ENCODE measurements at regions not wholly inside any gene's neighbourhood (a gene's known extent, or its start where the extent isn't known, plus 50 kb on each side); places are given as distances from the start of the nearest gene placed in this dataset.

- TF ChIP-seq SUZ12 (IDR thresholded peaks at IDR 0.05), result no peak
- no peak for TF ChIP-seq ARNT (IDR thresholded peaks at IDR 0.05)
- no peak for TF ChIP-seq PKNOX1 (IDR thresholded peaks at IDR 0.05)
- TF ChIP-seq SP1 (IDR thresholded peaks at IDR 0.05), result no peak
- TF ChIP-seq LEF1 (IDR thresholded peaks at IDR 0.05; ENCODE audit: borderline replicate concordance), result no peak
- no peak for TF ChIP-seq FOXK2 (IDR thresholded peaks at IDR 0.05)
- CTCF ChIA-PET, result no interaction called here
- no peak for DNase-seq (ENCODE audit: extremely low spot score)
- POLR2A ChIA-PET, result no interaction called here
Observed at GRCh38 chr1:172894349-172895049, 156.2 kb downstream of the TNFSF18 start.

- CTCF ChIA-PET, result no interaction called here
- no peak for DNase-seq (ENCODE audit: extremely low spot score)
- TF ChIP-seq CTBP1 (IDR thresholded peaks at IDR 0.05; ENCODE audit: borderline replicate concordance), result no peak
- no peak for TF ChIP-seq PKNOX1 (IDR thresholded peaks at IDR 0.05)
- TF ChIP-seq TARDBP (IDR thresholded peaks at IDR 0.05), result no peak
- no peak for TF ChIP-seq SUZ12 (IDR thresholded peaks at IDR 0.05)
- POLR2A ChIA-PET, result no interaction called here
Observed at GRCh38 chr1:172895050-172895460, 155.7 kb downstream of the TNFSF18 start.

GRCh38 chr1:172895761-172896160 is 155.0 kb downstream of the TNFSF18 start:
- no peak for DNase-seq (ENCODE audit: extremely low spot score)
- TF ChIP-seq ZNF384 (IDR thresholded peaks at IDR 0.05) (no peak), CTBP1 (IDR thresholded peaks at IDR 0.05; ENCODE audit: borderline replicate concordance) (no peak), FOXK2 (IDR thresholded peaks at IDR 0.05) (no peak), TARDBP (IDR thresholded peaks at IDR 0.05) (no peak), NFRKB (IDR thresholded peaks at IDR 0.05) (no peak)
- CTCF ChIA-PET, result no interaction called here
- POLR2A ChIA-PET, result no interaction called here

GRCh38 chr1:172897738-172898137 is 153.0 kb downstream of the TNFSF18 start:
- POLR2A ChIA-PET, result no interaction called here
- TF ChIP-seq ARNT (IDR thresholded peaks at IDR 0.05), result no peak
- no peak for TF ChIP-seq CTBP1 (IDR thresholded peaks at IDR 0.05; ENCODE audit: borderline replicate concordance)
- TF ChIP-seq FOXM1 (IDR thresholded peaks at IDR 0.05; ENCODE audit: borderline replicate concordance), result no peak
- no peak for TF ChIP-seq TARDBP (IDR thresholded peaks at IDR 0.05)
- TF ChIP-seq LEF1 (IDR thresholded peaks at IDR 0.05; ENCODE audit: borderline replicate concordance), result no peak
- TF ChIP-seq SP1 (IDR thresholded peaks at IDR 0.05), result no peak
- DNase-seq (ENCODE audit: extremely low spot score), result no peak
- CTCF ChIA-PET, result no interaction called here

GRCh38 chr1:172898866-172899265 is 151.9 kb downstream of the TNFSF18 start:
- DNase-seq (ENCODE audit: extremely low spot score), result no peak
- POLR2A ChIA-PET, result no interaction called here
- TF ChIP-seq FOXK2 (IDR thresholded peaks at IDR 0.05) (no peak), NFRKB (IDR thresholded peaks at IDR 0.05) (no peak), SP1 (IDR thresholded peaks at IDR 0.05) (no peak), ZNF384 (IDR thresholded peaks at IDR 0.05) (no peak), BHLHE40 (IDR thresholded peaks at IDR 0.05; ENCODE audit: borderline replicate concordance) (no peak), LEF1 (IDR thresholded peaks at IDR 0.05; ENCODE audit: borderline replicate concordance) (no peak), TARDBP (IDR thresholded peaks at IDR 0.05) (no peak), FOXA1 (IDR thresholded peaks at IDR 0.05) (no peak), FOXM1 (IDR thresholded peaks at IDR 0.05; ENCODE audit: borderline replicate concordance) (no peak), L3MBTL2 (conservative IDR thresholded peaks at IDR 0.05) (no peak), HDGF (IDR thresholded peaks at IDR 0.05; ENCODE audit: borderline replicate concordance) (no peak)
- CTCF ChIA-PET, result no interaction called here

GRCh38 chr1:172900376-172900997 is 150.3 kb downstream of the TNFSF18 start:
- POLR2A ChIA-PET, result no interaction called here
- DNase-seq (ENCODE audit: extremely low spot score), result no peak
- no peak for TF ChIP-seq FOXM1 (IDR thresholded peaks at IDR 0.05; ENCODE audit: borderline replicate concordance)
- CTCF ChIA-PET, result no interaction called here

- no peak for DNase-seq (ENCODE audit: extremely low spot score)
- POLR2A ChIA-PET, result no interaction called here
- TF ChIP-seq SP1 (IDR thresholded peaks at IDR 0.05), result no peak
- no peak for TF ChIP-seq BHLHE40 (IDR thresholded peaks at IDR 0.05; ENCODE audit: borderline replicate concordance)
- TF ChIP-seq NFRKB (IDR thresholded peaks at IDR 0.05), result no peak
- no peak for TF ChIP-seq LEF1 (IDR thresholded peaks at IDR 0.05; ENCODE audit: borderline replicate concordance)
- TF ChIP-seq ELF4 (IDR thresholded peaks at IDR 0.05), result no peak
- TF ChIP-seq PKNOX1 (IDR thresholded peaks at IDR 0.05), result no peak
- CTCF ChIA-PET, result no interaction called here
Observed at GRCh38 chr1:172902200-172902599, 148.5 kb downstream of the TNFSF18 start.

Data from HEK293T (cell line).